Esophagus (tissue), 2 donors: ENCODE measurements at regions not wholly inside any gene's neighbourhood (a gene's known extent, or its start where the extent isn't known, plus 50 kb on each side); places are given as distances from the start of the nearest gene placed in this dataset.

Experiments
- H3K27ac ChIP-seq, 2 donors: one replicate each; pipeline ENCODE4 v1.5.1; 2013; ENCODE audit warnings: low read depth in 2 of 2, mild to moderate bottlenecking in 2 of 2, inconsistent platforms in 1 of 2, low read length in 1 of 2, moderate library complexity in 1 of 2
- H3K27me3 ChIP-seq, 2 donors: one replicate each; pipeline ENCODE4 v1.6.1; 2013; ENCODE audit warnings: low read length in 2 of 2, control low read depth in 1 of 2, mild to moderate bottlenecking in 1 of 2; ENCODE audit not compliant: insufficient read depth in 2 of 2, control insufficient read depth in 1 of 2
- H3K36me3 ChIP-seq, 2 donors: one replicate each; pipeline ENCODE4 v1.6.1; 2013; ENCODE audit warnings: low read length in 1 of 2; ENCODE audit not compliant: control insufficient read depth in 2 of 2, insufficient read depth in 2 of 2
- H3K4me1 ChIP-seq, 2 donors: one replicate each; pipeline ENCODE4 v1.6.1; 2013; ENCODE audit warnings: low read length in 1 of 2; ENCODE audit not compliant: control insufficient read depth in 2 of 2, insufficient read depth in 2 of 2
- H3K4me3 ChIP-seq, 2 donors: one replicate each; pipeline ENCODE4 v1.5.1; 2013; ENCODE audit warnings: low read length in 2 of 2, mild to moderate bottlenecking in 2 of 2, low read depth in 1 of 2, moderate library complexity in 1 of 2
- H3K9me3 ChIP-seq, 2 donors: one replicate each; pipeline ENCODE4 v1.6.1; 2013; ENCODE audit warnings: mild to moderate bottlenecking in 2 of 2, low read depth in 1 of 2, low read length in 1 of 2, moderate library complexity in 1 of 2; ENCODE audit not compliant: control insufficient read depth in 2 of 2, insufficient read depth in 1 of 2
- WGBS, 2 donors: extraction: QIAGEN DNeasy Blood & Tissue Kit; methylation state at CpG; one replicate each; pipeline ENCODE4 v1.1.7; 2013; 5-methylcytosine and 5-hydroxymethylcytosine counted together
- donor health status: healthy with polysubstance abuse.
- donor health status: Bipolar disorder and iron deficiency.

- H3K27me3 ChIP-seq, result no peaks in the 10 kb centered on the region
- peaks cover 2% of the 10 kb centered on the region in 2 donors for H3K9me3 ChIP-seq
- H3K4me3 ChIP-seq, result no peak overlapping the region
- 55 to 58% methylated on average over 5 of the region's 5 CpGs for WGBS, 2 donors
- H3K4me1 ChIP-seq, result peaks cover 2 to 5% of the 10 kb centered on the region in 2 donors
- H3K27ac ChIP-seq, result no peak overlapping the region
- H3K36me3 ChIP-seq, result no peaks in the 10 kb centered on the region
Observed at GRCh38 chr1:186578325-186579016, 101.8 kb downstream of the PTGS2 start.

GRCh38 chr1:186577633-186578032, 102.6 kb downstream of the PTGS2 start:
- H3K27me3 ChIP-seq, result no peaks in the 10 kb centered on the region
- WGBS, 2 donors, result 86 to 88% methylated on average over 3 of the region's 3 CpGs
- H3K4me3 ChIP-seq, result no peak overlapping the region
- no peaks in the 10 kb centered on the region for H3K36me3 ChIP-seq
- H3K27ac ChIP-seq, result no peak overlapping the region
- no peaks in the 10 kb centered on the region for H3K9me3 ChIP-seq
- peaks cover 2 to 5% of the 10 kb centered on the region in 2 donors for H3K4me1 ChIP-seq

GRCh38 chr1:186577216-186577615, 103.0 kb downstream of the PTGS2 start:
- H3K4me1 ChIP-seq, result peaks cover 2 to 5% of the 10 kb centered on the region in 2 donors
- H3K27me3 ChIP-seq, result no peaks in the 10 kb centered on the region
- no peaks in the 10 kb centered on the region for H3K36me3 ChIP-seq
- no peak overlapping the region for H3K27ac ChIP-seq
- 59 to 61% methylated on average over 2 of the region's 2 CpGs for whole genome bisulfite sequencing, 2 donors
- no peaks in the 10 kb centered on the region for H3K9me3 ChIP-seq
- no peak overlapping the region for H3K4me3 ChIP-seq

- Histone ChIP-seq H3K27me3 (no peaks in the 10 kb centered on the region), H3K9me3 (no peaks in the 10 kb centered on the region), H3K36me3 (no peaks in the 10 kb centered on the region), H3K4me1 (peaks cover 2 to 5% of the 10 kb centered on the region in 2 donors), H3K27ac (no peak overlapping the region), H3K4me3 (no peak overlapping the region)
Observed at GRCh38 chr1:186575348-186575747, 104.9 kb downstream of the PTGS2 start.

- Histone ChIP-seq H3K4me1 (peaks cover 2 to 5% of the 10 kb centered on the region in 2 donors), H3K4me3 (no peak overlapping the region), H3K36me3 (no peaks in the 10 kb centered on the region), H3K27ac (no peak overlapping the region), H3K27me3 (no peaks in the 10 kb centered on the region), H3K9me3 (no peaks in the 10 kb centered on the region)
- WGBS, 2 donors, result 69 to 77% methylated on average over 1 of the region's 1 CpG
Observed at GRCh38 chr1:186574926-186575325, 105.3 kb downstream of the PTGS2 start.

- H3K4me1 ChIP-seq, result peaks cover 0 to under 1% of the 10 kb centered on the region in 2 donors
- no peaks in the 10 kb centered on the region for H3K36me3 ChIP-seq
- H3K9me3 ChIP-seq, result no peaks in the 10 kb centered on the region
- H3K27ac ChIP-seq, result no peak overlapping the region
- WGBS, 2 donors, result 89 to 93% methylated on average over 3 of the region's 3 CpGs
- H3K4me3 ChIP-seq, result no peak overlapping the region
- no peaks in the 10 kb centered on the region for H3K27me3 ChIP-seq
Observed at GRCh38 chr1:186572509-186572908, 107.7 kb downstream of the PTGS2 start.

- Histone ChIP-seq H3K4me1 (no peaks in the 10 kb centered on the region), H3K4me3 (no peak overlapping the region), H3K36me3 (no peaks in the 10 kb centered on the region)
Observed at GRCh38 chr1:186571771-186572170, 108.5 kb downstream of the PTGS2 start.

GRCh38 chr1:186569856-186570255, 108.9 kb upstream of the PDC start:
- H3K27ac ChIP-seq, result no peak overlapping the region
- H3K4me1 ChIP-seq, result no peaks in the 10 kb centered on the region
- no peaks in the 10 kb centered on the region for H3K36me3 ChIP-seq
- H3K27me3 ChIP-seq, result no peaks in the 10 kb centered on the region
- H3K4me3 ChIP-seq, result no peak overlapping the region
- no peaks in the 10 kb centered on the region for H3K9me3 ChIP-seq

More at GRCh38 chr1:186571771-186572170, 108.5 kb downstream of the PTGS2 start:
- Histone ChIP-seq H3K9me3 (no peaks in the 10 kb centered on the region), H3K27ac (no peak overlapping the region), H3K27me3 (no peaks in the 10 kb centered on the region)

GRCh38 chr1:186568221-186568620, 107.3 kb upstream of the PDC start:
- H3K27ac ChIP-seq, result no peak overlapping the region
- no peaks in the 10 kb centered on the region for H3K36me3 ChIP-seq
- H3K4me3 ChIP-seq, result no peak overlapping the region
- no peaks in the 10 kb centered on the region for H3K27me3 ChIP-seq
- WGBS, 2 donors, result 42 to 51% methylated on average over 2 of the region's 2 CpGs
- no peaks in the 10 kb centered on the region for H3K9me3 ChIP-seq
- no peaks in the 10 kb centered on the region for H3K4me1 ChIP-seq

- no peaks in the 10 kb centered on the region for H3K9me3 ChIP-seq
- no peaks in the 10 kb centered on the region for H3K4me1 ChIP-seq
- no peaks in the 10 kb centered on the region for H3K36me3 ChIP-seq
- no peaks in the 10 kb centered on the region for H3K27me3 ChIP-seq
- H3K27ac ChIP-seq, result no peak overlapping the region
- H3K4me3 ChIP-seq, result no peak overlapping the region
- WGBS, 2 donors, result 42 to 55% methylated on average over 3 of the region's 3 CpGs
Observed at GRCh38 chr1:186566140-186566855, 105.4 kb upstream of the PDC start.
